Calu3 (cell line): ENCODE measurements at regions not wholly inside any gene's neighbourhood (a gene's known extent, or its start where the extent isn't known, plus 50 kb on each side); places are given as distances from the start of the nearest gene placed in this dataset.
"Not testable (repeated sequence)": the region's sequence is repeated elsewhere in the genome, so short reads cannot be mapped to it uniquely, and the experiment has no call there.

Source experiments
- BruUV-seq: library from RNA; stranded (reverse); fragments of 400-500 nt; replicated peaks from 2 replicates; lab custom pipeline; 2021; lab: Mats Ljungman, UMichigan
- CTCF ChIA-PET: fragments of 300-600 bp; sonication (Branson Sonifier 250); formaldehyde crosslinking; loops from one replicate; lab custom pipeline; 2022; ENCODE audit warnings: antibody characterized with exemption; lab: Charles Lee
- DNase-seq: peaks from one replicate; pipeline ENCODE4 v3.0.0; 2022
- H3K27ac Mint-ChIP-seq: one replicate; pipeline ENCODE4 v1.8.0; 2022; ENCODE audit warnings: mixed read lengths; ENCODE audit not compliant: unreplicated experiment
- H3K27me3 Mint-ChIP-seq: one replicate; pipeline ENCODE4 v1.8.0; 2022; ENCODE audit warnings: mixed read lengths; ENCODE audit not compliant: unreplicated experiment
- H3K36me3 Mint-ChIP-seq: one replicate; pipeline ENCODE4 v1.8.0; 2022; ENCODE audit warnings: mild to moderate bottlenecking, moderate library complexity, mixed read lengths; ENCODE audit not compliant: insufficient read depth, unreplicated experiment
- H3K4me1 Mint-ChIP-seq: one replicate; pipeline ENCODE4 v1.8.0; 2022; ENCODE audit warnings: mild to moderate bottlenecking, low read depth, mixed read lengths; ENCODE audit not compliant: unreplicated experiment
- H3K4me3 Mint-ChIP-seq: one replicate; pipeline ENCODE4 v1.8.0; 2022; ENCODE audit warnings: mild to moderate bottlenecking, low read depth, moderate library complexity, mixed read lengths; ENCODE audit not compliant: unreplicated experiment
- H3K9me3 Mint-ChIP-seq: one replicate; pipeline ENCODE4 v1.8.0; 2022; ENCODE audit warnings: low read depth, mixed read lengths; ENCODE audit not compliant: unreplicated experiment
- intact Hi-C: fragments of 100-400 bp; cut with micrococcal nuclease; formaldehyde crosslinking; loops from one replicate; pipeline ENCODE4 v1.10.0; 2022; ENCODE audit not compliant: unreplicated experiment
- TF ChIP-seq, protein P1 (sequence below): fragments of 200-600 bp; IDR thresholded peaks from one replicate; pipeline ENCODE4 v1.8.0; 2022; ENCODE audit warnings: antibody characterized with exemption; ENCODE audit not compliant: unreplicated experiment

DNA sequence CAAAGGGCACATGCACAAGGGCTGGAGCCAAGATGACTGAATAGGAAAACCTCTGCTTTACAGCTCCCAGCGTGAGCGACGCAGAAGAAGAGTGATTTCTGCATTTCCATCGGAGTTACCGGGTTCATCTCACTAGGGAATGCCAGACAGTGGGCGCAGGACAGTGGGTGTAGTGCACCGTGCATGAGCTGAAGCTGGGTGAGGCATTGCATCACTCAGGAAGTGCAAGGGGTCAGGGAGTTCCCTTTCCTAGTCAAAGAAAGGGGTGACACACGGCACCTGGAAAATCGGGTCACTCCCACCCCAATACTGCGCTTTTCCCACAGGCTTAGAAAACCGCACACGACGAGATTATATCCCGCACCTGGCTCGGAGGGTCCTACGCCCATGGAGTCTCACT lies 64.5 kb upstream of the HTR1E start:
- BruUV-seq, H3K27ac Mint-ChIP-seq, H3K9me3 Mint-ChIP-seq, CTCF ChIA-PET, H3K36me3 Mint-ChIP-seq, H3K27me3 Mint-ChIP-seq, H3K4me1 Mint-ChIP-seq, H3K4me3 Mint-ChIP-seq, intact Hi-C loops, DNase-seq: not testable (repeated sequence)

DNA sequence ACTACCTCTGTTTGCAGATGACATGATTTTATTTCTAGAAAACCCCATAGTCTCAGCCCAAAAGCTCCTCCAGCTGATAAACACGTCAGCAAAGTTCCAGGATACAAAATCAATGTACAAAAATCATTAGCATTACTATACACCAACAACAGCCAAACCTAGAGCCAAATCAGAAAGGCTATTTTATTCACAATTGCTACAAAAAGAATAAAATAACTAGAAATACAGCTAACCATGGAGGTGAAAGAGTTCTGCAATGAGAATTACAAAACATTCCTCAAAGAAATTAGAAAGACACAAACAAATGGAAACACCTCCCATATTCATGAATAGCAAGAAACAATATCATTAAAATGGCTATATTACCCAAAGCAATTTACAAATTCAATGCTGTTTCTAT lies 65.6 kb upstream of the HTR1E start:
- BruUV-seq, result no TSS peak
- no peak for DNase-seq
- no peak overlapping the region for H3K27ac Mint-ChIP-seq
- no peaks in the 10 kb centered on the region for H3K4me1 Mint-ChIP-seq
- H3K36me3 Mint-ChIP-seq, result no peaks in the 10 kb centered on the region
- no peaks in the 10 kb centered on the region for H3K27me3 Mint-ChIP-seq
- CTCF ChIA-PET, result no interaction called here
- intact Hi-C loops, result no loop called here
- no peak overlapping the region for H3K4me3 Mint-ChIP-seq
- H3K9me3 Mint-ChIP-seq, result peaks cover 9% of the 10 kb centered on the region
- TF ChIP-seq, protein P1, sequence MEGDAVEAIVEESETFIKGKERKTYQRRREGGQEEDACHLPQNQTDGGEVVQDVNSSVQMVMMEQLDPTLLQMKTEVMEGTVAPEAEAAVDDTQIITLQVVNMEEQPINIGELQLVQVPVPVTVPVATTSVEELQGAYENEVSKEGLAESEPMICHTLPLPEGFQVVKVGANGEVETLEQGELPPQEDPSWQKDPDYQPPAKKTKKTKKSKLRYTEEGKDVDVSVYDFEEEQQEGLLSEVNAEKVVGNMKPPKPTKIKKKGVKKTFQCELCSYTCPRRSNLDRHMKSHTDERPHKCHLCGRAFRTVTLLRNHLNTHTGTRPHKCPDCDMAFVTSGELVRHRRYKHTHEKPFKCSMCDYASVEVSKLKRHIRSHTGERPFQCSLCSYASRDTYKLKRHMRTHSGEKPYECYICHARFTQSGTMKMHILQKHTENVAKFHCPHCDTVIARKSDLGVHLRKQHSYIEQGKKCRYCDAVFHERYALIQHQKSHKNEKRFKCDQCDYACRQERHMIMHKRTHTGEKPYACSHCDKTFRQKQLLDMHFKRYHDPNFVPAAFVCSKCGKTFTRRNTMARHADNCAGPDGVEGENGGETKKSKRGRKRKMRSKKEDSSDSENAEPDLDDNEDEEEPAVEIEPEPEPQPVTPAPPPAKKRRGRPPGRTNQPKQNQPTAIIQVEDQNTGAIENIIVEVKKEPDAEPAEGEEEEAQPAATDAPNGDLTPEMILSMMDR, result no peak

DNA sequence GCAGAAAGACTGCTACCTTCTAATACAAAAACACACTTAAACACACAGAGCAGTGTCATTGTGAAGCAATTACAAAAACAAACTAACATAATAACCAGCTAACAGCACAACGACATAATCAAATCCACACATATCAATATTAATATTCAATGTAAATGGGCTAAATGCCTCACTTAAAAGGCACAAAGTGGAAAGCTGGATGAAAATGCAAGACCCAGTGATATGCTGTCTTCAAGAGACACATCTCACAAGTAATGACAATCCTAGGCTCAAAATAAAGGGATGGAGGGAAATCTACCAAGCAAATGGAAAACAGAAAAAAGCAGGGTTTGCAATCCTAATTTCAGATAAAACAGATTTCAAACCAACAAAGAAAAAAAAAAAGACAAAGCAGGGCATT lies 67.8 kb upstream of the HTR1E start:
- CTCF ChIA-PET, result no interaction called here
- BruUV-seq, result no TSS peak
- intact Hi-C loops, result no loop called here
- Mint-ChIP-seq H3K4me1 (no peaks in the 10 kb centered on the region), H3K36me3 (no peaks in the 10 kb centered on the region), H3K27me3 (no peaks in the 10 kb centered on the region), H3K27ac (no peak overlapping the region), H3K4me3 (no peak overlapping the region), H3K9me3 (peaks cover 6% of the 10 kb centered on the region)
- TF ChIP-seq, protein P1, result no peak
- no peak for DNase-seq

DNA sequence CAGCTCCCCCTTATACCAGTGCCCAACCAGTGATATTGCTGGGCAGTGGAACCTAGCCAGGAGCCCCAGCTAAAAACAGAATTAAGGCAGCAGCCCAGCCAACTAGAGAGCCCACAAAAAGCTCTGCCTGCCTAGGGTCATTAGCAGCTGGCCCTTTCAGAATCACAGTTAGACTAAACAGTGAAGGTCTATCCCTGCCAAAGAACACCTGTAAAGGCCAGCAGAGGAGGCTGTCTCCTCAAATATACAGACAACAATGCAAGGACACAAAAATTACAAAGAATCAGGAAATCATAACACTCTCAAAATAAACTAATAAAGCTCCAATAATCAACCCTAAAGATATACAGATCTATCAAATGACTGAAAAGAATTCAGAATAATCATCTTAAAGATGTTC lies 77.8 kb upstream of the HTR1E start:
- H3K27me3 Mint-ChIP-seq, result no peaks in the 10 kb centered on the region
- H3K36me3 Mint-ChIP-seq, result no peaks in the 10 kb centered on the region
- TF ChIP-seq, protein P1, result no peak
- no TSS peak for BruUV-seq
- H3K4me3 Mint-ChIP-seq, result no peak overlapping the region
- intact Hi-C loops, result loop anchor here (2.0 to 5.0 kb wide), 4 partner anchors 77 to 1102 kb away; partner anchors contain the start of gene HTR1E
- CTCF ChIA-PET, result interaction anchor here (1.3 kb wide), 1 partner anchor 78 kb away, joined by 3 read pairs; the partner anchor contains the start of gene HTR1E
- DNase-seq, result no peak
- H3K9me3 Mint-ChIP-seq, result peaks cover 3% of the 10 kb centered on the region
- no peak overlapping the region for H3K27ac Mint-ChIP-seq
- no peaks in the 10 kb centered on the region for H3K4me1 Mint-ChIP-seq

DNA sequence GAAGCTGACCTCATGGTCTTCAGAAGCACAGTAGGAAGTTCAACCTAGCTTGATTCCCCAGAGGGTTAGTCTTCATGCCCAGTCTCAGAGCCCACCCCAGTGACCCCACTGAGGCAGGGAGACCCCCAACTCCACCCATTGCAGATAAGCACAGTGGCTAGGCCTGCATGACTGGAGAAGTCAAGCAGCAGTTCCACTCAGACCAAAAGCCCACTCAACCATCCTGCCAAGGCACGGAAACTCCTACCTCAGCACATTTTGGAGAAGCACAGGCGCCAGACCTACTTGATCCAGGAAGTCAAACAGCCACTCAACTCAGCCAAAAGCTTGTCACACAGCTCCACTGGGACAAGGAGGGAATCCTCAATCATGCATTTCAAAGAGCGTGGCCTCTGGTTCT lies 78.4 kb upstream of the HTR1E start:
- CTCF ChIA-PET, result interaction anchor here (1.3 kb wide), 1 partner anchor 78 kb away, joined by 3 read pairs; the partner anchor contains the start of gene HTR1E
- Mint-ChIP-seq H3K27me3 (no peaks in the 10 kb centered on the region), H3K4me3 (no peak overlapping the region), H3K9me3 (peaks cover 3% of the 10 kb centered on the region), H3K36me3 (no peaks in the 10 kb centered on the region), H3K4me1 (no peaks in the 10 kb centered on the region), H3K27ac (no peak overlapping the region)
- TF ChIP-seq, protein P1, result no peak
- BruUV-seq, result no TSS peak
- no peak for DNase-seq
- intact Hi-C loops, result loop anchor here (2.0 to 5.0 kb wide), 4 partner anchors 78 to 1102 kb away; partner anchors contain the start of gene HTR1E
